OCI-LY1 (cell line): ENCODE measurements at regions not wholly inside any gene's neighbourhood (a gene's known extent, or its start where the extent isn't known, plus 50 kb on each side); places are given as distances from the start of the nearest gene placed in this dataset.

ENCODE experiments used
- EZH2 ChIP-seq: fragments of 200-600 bp; sonication (generic), shearing (Covaris generic); IDR thresholded peaks from 2 replicates; pipeline ENCODE4 v1.8.0; 2017; ENCODE audit warnings: borderline replicate concordance, mixed run types, mild to moderate bottlenecking, antibody characterized with exemption, low read length, moderate library complexity, mixed read lengths
- TF ChIP-seq, protein P1 (sequence below): fragments of 200-600 bp; sonication (generic), shearing (Covaris generic); IDR thresholded peaks from 2 replicates; pipeline ENCODE4 v1.5.1; 2017; ENCODE audit warnings: mild to moderate bottlenecking, antibody characterized with exemption, low read length, moderate library complexity, mixed read lengths

DNA sequence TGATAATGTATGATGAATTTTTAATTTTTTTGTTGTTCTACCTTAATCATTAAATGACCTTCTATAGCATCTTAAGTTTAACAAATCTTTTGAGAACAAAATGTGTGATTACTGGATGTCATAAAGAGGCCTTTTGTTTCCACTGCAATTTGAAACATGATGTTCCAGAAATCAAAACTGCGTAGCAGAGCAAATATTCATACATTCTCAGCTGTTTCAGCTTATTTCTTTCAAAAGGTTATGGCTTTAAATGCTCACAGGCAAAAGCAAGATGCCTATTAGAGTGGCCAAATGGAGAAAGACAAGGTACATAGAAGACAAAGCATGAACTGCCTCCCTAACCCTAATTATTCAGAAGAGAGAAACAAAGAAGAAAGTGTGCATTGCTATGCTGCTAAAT is 233.0 kb upstream of the SLC7A11 start:
- TF ChIP-seq, protein P1, sequence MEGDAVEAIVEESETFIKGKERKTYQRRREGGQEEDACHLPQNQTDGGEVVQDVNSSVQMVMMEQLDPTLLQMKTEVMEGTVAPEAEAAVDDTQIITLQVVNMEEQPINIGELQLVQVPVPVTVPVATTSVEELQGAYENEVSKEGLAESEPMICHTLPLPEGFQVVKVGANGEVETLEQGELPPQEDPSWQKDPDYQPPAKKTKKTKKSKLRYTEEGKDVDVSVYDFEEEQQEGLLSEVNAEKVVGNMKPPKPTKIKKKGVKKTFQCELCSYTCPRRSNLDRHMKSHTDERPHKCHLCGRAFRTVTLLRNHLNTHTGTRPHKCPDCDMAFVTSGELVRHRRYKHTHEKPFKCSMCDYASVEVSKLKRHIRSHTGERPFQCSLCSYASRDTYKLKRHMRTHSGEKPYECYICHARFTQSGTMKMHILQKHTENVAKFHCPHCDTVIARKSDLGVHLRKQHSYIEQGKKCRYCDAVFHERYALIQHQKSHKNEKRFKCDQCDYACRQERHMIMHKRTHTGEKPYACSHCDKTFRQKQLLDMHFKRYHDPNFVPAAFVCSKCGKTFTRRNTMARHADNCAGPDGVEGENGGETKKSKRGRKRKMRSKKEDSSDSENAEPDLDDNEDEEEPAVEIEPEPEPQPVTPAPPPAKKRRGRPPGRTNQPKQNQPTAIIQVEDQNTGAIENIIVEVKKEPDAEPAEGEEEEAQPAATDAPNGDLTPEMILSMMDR: no peak
- no peak for TF ChIP-seq EZH2
